Amniotic stem cell (primary cell): ENCODE measurements at regions not wholly inside any gene's neighbourhood (a gene's known extent, or its start where the extent isn't known, plus 50 kb on each side); places are given as distances from the start of the nearest gene placed in this dataset.

Experiments used
- DNase-seq: peaks from one replicate; lab custom pipeline; 2025; lab: John Stamatoyannopoulos, UW

DNA sequence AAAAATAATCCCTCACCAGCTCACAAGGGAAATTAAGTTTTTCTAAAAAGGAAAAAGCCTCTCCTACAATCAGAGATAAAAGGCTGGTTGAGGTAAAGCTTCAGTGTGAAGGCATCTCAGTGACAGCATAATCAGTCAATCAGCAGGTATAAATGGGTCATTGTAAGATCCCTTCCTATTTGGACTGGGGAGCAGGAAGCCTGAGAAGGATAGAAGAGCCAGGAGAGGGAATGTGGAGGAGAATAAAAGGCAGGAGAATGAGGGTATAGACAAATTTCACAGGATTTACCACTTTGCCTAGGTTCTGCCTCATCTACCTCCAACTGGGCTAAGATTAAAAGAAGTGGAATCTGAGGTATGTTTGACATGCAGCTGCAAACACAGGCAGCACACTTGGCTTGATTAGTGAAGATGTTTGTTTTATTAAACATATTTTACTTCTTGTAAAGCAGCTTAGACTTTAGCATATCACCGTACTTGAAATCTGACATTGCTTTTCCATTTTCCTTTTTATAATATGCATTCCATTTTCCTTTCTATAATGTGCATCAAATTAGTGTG, 479.1 kb upstream of the USP15 start:
- DNase-seq = no peak

DNA sequence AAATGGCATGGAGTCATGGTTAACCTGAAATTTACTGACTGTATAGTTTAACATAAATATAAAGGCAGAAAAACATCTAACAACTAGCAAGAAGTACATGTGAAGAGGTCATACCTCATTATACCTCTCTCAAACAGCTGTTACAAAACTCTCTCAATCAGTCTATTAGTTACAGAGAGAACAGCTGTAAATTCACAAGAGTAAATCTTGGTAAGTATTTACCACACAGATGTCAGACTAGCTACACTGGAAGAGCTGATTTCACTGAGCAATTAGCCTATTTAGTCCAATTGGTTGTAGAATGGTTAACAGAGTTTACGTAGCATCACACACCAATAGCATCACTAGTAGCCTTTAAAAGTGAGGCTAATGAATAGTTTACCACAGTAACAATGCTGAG, 463.4 kb upstream of the USP15 start:
- DNase-seq = no peak

DNA sequence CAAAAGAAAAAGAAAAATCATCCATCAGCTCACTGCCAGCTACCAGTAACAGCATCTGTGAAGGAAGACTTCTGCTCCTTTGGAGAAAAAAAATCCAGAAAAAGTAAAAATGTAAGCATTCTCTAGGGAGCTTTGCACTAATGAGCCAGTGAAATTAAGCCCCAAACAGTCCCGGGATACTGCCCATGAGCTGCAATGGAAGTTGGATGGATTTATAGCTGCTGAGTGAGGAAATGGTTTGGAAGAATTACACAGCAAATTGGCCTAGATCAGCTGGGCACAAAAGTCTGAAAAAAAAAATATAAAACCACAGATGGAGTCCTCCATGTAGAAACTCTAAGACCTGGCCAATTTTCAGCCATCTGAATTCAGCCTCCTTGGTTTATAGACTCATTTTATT, 462.9 kb upstream of the USP15 start:
- no peak for DNase-seq

DNA sequence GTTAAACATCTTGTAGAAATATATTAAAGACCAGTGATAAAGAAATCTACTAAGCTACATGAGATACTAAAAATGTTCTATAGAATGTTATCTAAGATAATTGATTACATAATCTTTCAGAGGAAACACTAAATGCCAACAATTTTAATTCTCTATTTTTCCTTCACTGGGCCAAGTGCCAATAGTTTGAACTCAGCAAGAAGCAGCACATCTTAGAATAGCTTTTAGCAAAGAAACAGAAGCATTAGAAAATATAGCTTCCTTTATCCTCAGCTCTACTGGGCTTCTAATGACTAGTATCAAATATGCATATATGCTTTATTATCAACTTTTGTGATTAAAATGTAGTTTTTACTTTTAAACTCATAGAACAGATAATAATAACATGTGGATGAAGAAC, 461.4 kb upstream of the USP15 start:
- DNase-seq = no peak

DNA sequence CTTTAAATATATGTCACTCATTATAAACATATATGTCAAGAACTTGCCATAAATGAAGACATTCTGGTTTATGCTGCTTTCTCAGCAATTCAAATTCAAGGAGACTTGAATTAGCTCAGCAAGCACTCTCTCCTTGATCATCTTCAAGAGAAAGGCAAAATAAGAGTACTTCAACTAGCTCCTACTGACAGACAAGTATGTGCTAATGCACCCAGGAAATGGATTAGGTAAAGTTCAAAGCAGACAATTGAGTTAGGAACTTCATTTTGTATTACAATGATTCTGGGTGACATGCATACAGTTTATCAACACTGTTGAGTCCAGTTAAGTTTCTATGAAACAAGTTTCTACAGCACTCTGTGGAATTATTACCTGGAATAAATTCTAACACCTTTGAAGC, 455.9 kb upstream of the USP15 start:
- no peak for DNase-seq

DNA sequence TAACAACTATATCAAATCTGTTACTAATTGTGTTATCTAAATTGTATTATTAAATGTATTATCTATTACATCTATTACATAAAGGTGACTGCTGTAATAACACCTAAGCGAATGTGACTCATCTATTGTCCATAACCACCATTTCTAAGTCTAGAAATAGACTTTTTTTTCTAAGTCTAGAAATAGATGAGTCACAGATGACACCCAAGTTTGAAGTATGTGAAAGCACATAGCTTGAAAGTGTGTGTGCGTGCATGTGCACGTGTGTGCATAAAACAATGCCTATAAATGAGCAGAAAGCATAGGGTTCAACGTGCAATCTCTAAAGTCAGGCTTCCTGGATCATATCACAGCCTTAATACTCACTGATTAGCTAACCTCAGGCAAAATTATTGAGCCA, 451.3 kb upstream of the USP15 start:
- DNase-seq = no peak

DNA sequence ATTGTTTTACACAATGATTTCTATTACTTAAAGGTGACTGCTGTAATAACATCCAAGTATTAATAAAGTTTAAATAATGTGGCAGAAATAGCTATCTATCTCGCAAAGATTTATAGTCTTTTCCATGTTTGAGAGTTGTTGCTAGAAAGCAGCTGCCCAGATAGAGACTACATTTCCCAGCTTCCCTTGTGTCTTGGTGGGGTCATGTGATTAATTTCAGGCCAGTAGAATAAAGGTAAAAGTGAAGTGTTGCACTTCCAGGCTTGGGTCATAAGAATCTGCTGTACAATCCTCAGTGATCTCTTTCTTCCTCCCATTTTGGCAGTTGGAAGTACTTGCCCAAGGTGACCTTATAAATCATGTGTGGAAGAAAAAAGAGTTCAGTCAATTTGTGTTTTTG, 449.7 kb upstream of the USP15 start:
- no peak for DNase-seq

DNA sequence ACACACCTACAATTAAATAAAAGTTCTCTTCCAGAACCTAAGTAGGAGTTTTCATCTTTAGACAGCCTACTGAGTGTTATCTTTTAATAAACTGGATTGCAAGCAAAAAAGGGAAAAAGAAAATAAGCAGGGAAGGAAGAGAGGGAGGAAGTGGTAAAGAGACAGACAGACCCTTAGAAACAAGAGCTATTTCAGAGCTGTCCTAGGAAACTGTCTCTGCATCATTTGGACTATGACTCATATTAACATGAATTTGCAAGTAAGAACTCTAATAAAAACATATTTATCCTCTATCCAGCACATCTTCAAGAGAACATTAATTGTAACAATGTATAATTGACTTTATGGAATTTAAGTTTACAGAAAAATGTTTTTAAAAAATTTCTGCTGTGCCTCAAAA, 438.8 kb upstream of the USP15 start:
- no peak for DNase-seq

DNA sequence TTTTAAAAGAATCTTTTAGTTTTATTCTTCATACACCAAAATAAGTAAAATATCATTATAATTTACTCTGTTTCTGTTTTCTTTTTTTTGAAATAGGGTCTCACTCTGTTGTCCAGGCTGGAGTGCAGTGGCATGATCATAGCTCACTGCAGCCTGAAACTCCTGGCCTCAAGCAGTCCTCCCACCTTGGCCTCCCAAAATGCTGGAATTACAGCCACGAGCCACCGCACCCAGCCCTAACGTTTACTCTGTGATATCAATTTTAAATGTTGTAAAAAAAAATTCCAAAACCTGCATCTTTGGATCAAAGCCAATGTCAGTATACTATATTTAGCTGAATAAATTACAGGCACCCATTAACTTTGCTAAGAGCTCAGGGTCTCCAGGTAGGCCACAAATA, 437.1 kb upstream of the USP15 start:
- DNase-seq = no peak

DNA sequence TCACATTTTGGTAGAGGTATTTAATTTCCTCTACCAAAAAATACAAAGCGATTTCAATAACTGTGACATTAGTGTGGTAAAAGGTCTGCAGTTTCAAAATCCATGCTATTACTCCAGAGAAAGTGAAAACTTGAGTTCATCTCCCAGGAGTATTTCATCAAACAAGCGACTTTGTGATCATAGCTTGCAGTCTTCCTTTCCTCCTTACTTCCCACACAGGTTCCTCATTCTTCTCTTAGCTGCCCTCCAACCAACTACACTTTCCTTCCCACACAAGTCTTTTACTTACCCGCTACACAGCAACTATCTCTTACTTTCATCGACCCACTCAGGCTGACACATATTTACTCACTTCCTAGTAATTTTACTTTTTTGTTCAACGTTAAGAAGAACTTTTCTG, 413.4 kb upstream of the USP15 start:
- DNase-seq = no peak

DNA sequence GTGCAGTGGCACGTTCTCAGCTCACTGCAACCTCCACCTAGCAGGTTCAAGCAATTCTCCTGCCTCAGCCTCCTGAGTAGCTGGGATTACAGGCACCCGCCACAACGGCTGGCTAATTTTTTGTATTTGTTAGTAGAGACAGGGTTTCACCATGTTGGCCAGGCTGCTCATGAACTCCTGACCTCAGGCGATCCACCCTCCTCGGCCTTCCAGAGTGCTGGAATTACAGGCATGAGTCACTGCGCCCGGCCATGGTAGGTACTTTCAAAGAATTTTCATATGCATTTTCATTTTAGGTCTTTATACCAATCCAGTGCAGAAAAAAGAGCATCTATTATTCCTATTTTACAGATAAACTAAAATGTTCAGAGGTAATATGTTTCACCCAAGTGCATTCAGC, 411.3 kb upstream of the USP15 start:
- no peak for DNase-seq

DNA sequence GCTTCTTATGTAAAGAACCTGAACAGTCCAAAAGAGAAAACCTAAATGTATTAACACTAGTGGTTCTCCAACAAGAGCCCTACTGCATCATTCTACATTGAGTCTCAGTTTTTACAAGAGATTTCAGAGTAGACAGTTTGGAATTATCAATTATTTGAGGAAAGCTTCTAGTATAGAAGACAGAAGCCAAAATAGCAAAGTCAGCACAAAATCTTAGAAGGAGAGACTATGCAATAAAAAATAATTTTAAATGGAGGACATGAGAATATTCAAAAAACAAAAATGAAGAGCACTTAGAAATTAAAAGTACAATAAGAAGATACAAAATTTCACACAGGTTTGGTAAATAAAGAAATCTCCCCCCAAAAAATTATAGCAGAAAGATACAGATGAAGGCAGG, 406.3 kb upstream of the USP15 start:
- DNase-seq = no peak

DNA sequence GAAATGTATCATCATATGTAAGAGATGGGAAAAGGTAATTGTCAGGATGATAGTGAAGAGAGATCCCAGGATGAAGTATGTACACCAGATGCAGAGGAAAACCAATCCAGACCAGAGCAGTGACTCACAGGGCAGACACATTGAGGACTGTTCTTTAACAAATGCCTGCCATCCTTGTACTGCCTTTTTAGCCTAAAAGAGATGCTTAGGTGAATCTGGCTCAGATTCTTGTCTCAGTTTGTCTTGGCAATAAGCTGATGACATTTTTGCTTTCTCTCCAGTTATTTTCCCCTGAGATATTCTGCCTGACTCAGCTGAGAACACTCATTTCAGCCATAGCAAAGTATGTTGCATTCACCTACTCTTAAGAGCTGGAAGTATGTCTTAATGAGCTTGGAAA, 405.3 kb upstream of the USP15 start:
- no peak for DNase-seq

DNA sequence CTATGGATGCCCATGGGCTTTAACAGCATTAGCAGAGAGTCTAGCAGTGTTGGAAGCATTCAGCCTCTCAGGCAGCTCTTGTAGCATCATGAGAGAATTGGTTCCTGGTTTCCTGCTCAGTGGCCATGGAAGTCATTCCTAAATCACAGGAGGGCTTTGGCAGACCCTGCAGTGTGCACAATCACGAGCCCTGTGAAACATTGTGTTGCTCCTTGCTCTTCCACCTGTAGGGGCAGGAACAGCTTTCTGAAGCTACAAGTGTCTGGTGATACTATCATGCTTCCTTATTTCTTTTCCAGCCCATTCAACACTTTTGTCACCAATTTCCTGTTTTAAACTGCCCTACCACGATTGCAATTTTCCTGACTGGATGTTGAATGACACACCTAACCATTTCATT, 402.2 kb upstream of the USP15 start:
- DNase-seq = no peak

DNA sequence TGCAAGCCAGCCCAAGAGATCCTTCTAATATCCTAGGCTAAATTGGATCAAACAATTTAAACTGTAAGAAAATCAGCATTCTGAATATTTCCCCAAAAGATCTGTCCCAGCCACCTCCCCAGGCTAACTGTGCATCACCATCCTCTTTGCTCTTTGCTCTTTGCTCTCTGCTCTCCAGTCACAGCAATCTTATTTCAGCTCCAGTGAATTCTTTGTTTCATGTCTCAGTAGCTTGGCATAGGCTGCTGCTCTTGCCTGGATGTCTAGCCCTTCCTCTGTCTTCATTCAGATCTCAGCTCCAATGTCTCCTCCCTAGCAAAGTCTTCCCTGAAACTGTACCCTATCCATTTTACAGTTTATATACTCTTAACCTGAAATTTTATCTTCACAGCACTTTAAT, 399.8 kb upstream of the USP15 start:
- no peak for DNase-seq

DNA sequence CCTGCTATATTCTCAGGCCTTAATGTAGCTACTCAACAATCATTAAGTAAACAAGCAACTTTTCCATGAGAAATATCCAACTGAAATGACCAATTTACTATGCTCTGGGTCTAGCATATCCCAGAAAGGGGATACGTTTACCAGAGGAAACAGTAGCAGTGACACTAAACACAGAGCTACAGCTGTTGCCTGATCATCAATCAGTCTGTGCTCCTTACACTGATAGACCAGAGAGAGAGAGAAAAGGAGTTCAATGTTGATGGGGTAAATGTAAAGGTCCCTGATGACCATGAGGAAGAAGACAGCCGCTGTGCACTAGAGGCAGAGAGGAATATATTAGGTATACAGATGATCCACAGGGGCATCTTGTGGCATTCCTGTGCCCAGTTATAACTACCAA, 397.2 kb upstream of the USP15 start:
- no peak for DNase-seq

DNA sequence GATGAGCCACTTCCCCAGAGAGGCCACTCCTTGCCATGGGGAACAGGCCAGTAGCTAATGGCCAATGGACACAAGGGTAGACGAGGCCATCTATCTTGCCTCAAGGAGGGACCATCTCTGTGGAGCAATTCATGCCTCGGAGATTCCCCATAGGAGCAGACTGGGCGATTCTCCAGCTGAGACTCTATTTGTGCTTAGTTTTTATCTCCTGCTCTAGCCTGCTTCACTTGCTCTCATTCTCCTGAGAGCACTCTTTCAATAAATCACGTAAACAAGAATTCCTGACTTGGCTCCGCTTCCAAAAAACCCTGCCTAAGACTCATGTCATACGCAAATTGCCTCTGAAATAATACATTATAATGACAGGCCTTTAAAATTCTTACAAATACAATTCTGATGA, 396.4 kb upstream of the USP15 start:
- DNase-seq = no peak

DNA sequence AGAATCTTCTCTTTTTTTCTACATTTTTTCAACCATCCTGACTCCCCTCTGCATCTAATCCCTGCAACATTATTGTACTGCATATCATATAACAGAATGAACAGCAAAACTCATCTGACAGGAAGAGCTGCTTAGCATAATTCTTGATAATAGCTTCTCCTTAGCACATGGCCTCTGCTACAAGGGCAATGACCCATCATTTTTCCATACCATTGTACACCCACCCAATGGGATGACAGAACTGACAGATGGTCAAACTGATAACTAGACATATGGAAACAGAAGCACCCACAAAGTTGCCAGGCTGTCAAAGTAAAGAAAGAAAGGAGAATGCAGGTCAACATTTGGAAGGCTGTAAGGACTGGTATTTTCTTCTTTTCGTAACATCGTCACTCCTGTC, 390.4 kb upstream of the USP15 start:
- no peak for DNase-seq

DNA sequence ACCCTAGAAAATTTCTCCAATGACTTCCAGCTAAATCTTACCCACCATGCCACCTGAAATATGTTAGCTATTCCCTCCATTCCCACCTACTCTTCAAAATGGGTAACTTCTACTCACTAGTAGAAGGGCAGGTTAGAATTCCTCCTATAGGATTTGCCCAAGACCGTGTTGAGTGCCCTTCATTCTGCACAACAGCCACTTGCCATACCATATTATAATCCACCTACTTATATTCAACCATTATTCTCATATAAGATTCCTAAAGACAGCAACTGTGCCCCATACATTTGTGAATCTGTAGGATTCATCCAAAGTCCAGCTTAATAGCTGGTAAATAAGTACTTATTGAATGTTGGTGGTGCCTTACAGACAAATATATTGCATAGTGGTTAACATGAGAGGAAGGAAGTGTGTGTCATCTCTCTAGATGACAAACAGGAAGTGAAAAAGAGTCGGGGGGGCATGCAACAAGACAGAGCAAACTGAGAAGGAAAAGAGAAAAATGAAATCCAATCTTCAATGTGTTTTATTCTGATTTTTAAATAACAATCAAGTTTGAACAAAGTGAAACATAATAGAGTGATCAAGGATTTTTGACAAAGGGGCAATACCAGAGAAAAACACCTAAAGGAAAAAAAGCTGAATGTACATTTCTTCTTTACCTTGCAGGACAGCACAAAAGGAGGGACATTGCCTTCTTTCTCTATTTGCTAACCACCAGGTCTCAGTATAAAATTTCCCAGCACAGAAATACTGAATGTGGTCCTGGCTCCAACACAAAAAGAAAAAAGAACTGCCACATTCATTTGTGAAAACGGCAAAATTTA, 389.3 kb upstream of the USP15 start:
- DNase-seq = no peak

DNA sequence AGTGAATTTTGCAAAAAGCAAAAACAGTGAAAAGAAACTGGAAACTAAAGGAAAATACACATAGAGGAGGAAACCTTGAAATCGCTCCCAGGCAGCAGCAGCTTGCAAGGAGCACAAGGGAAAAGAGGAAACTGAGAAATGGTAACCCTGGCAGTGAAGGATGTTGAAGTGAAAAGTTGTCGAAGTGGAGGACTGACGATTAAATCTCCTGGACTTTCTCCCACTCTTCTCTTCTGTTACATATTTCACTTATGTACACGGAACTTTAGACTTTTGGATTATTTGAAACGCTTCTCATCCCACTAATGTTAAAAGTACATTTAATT, 388.8 kb upstream of the USP15 start:
- DNase-seq = no peak

DNA sequence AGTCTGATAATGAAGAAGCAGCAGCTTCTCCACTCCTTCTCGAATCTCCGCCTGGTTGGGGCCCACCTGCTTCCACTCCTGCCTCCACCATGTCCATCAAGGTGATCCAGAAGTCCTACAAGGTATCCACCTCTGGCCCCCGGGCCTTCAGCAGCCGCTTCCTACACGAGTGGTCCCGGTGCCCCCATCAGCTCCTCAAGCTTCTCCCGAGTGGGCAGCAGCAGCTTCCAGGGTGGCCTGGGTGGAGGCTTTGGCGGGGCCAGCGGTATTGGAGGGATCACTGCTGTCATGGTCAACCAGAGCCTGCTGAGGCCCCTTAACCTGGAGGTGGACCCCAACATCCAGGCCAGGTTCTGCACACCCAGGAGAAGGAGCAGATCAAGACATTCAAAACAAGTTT, 381.0 kb upstream of the USP15 start:
- no peak for DNase-seq

DNA sequence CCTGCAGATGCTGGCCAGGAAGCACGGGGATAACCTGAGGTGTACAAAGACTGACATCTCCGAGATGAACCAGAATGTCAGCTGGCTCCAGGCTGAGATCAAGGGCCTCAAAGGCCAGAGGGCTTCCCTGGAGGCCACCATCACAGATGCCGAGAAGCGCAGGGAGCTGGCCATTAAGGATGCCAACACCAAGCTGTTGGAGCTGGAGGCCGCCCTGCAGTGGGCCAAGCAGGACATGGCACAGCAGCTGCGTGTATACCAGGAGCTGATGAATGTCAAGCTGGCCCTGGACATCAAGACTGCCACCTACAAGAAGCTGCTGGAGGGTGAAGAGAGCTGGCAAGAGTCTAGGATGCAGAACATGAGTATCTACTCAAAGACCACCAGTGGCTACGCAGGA, 380.0 kb upstream of the USP15 start:
- DNase-seq = no peak

DNA sequence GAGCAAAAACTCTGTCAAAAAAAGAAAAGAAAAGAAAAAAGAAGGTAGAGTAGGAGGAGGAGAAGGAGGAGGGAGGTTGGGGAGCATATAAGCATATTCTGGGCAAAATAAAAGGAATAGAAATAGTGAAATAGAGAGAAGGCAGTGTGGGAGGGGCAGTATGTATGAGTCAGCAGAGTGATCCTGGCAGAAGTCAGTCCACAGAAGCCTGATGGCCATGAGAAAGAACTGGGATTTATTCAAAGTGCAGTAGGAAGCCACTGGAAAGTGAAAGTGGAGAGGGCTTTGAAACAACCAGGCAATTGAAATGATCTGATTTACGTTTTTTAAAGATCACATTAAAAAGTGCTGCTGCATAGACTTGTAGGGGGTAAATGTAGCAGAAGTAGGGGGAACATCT, 368.6 kb upstream of the USP15 start:
- DNase-seq = no peak

DNA sequence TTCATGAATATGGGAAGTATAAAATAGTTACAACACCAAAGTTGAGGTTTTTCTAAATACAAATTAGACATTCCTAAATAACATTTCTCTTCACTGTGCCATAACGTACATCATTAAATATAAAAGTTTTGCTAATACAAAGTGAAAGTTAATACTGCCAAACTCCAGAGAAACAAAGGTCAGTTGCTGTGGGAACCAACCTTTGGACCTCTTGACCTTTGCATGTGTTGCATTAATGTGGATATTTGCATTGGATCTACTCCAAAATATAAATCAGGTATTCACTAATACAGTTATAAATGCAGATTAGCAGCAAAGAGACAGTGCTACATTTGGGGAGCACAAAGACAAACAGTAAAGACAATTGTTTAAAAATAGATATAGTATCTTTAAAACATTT, 366.0 kb upstream of the USP15 start:
- no peak for DNase-seq
